ENCODE measurements at regions not wholly inside any gene's neighbourhood (a gene's known extent, or its start where the extent isn't known, plus 50 kb on each side); places are given as distances from the start of the nearest gene placed in this dataset.
A peak's percentile ranks its signal among the peaks of the same experiment; 100 is the strongest.
"Not testable (repeated sequence)": the region's sequence is repeated elsewhere in the genome, so short reads cannot be mapped to it uniquely, and the experiment has no call there.

DNA sequence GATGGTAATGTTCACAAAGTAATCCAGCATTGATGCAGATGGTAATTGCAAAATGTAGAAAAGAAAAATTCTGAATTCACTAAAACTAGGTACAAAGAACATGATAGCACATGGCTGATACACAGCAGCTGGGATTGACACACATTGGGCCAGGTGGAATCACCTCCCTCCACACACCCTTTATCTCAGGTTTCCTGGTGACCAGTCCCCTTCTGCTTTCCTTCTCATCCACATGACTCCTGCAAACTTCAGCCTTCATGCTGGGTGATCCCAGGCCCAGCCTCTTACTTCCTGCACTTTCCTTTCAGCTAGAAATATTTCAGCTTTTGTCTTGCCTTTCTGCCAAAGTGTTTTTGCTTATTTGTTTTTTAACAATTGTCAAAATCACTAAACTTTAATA lies 246.9 kb downstream of the LNPK start:
- DNase-seq = no peak

DNA sequence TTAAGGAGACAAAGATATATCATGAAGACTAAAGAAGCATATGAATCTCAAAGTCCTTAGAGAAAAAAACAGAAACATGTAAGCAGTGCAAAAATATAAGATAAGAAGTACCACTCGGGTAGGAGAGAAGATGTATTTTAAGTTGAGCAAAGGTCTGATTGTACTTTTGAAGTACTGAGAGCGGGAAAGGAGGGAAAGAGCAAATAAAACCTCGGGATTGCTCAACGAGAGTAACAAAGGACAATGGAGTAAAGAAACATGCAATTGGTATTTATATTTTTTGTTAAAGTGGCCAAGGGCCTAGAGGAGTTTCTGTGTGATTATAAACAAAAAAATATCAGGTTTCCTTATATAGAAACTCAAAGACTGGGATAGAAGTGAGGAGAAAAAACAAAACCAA lies 251.9 kb downstream of the LNPK start:
- no peak for DNase-seq

DNA sequence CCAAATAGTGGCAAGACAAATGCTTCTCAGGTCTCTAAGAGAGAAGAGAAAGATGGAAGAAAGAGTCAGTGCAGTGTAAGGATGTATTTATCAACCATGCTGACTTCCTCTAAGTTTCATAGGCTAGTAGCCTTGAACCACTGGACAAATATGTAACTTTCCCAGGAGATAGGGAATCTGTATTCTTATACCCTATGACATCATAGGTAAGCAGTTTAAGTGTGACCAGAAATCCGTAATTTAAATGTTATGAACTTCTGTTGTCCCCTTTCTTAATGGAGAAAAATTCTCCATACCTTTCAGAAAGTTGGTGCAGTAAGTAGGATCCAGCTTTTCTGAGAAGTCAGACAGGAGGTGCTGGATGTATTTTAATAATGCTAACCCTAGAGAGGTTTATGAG lies 256.2 kb downstream of the LNPK start:
- DNase-seq = no peak

- no peak for DNase-seq
Measured at GRCh38 chr2:175744000-175744399, 258.1 kb downstream of the LNPK start.

DNA sequence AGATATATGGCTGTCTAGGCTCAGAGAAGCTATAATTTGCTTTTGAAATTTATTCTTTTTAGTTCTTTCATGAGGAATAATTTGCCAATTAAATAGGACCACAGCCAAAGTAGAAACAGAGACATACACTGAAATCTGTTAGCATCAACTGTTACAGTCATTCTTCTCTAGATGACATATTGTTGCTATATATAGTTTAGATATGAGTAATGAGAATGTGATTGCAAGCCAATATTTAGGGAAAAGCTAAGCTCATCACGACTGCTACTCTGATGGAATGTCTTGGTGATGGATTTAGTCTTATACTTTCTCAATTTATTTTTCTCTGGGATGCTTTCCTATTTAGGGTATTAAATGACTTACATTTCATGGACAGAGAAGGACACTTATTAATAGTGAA lies 259.1 kb downstream of the LNPK start:
- DNase-seq = no peak

DNA sequence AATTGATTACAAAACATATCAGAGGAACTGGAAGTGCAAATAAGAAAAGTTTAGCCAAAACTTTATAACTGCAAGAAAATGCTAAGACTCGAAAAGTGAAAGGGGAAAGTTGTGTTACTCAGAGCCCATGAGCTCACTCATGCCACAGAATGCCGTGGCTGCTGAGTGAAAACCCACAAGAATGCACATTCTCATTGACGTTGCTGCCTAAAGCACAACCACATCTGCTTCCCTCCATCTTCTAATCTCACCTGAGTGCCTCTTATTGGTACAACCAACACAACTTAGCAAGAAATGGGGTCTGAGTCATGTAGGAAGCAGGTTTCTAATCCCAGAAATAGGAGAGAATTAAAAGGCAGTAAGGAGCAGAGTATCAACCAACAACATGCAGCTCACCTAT lies 259.7 kb downstream of the LNPK start:
- DNase-seq = no peak

GRCh38 chr2:175741164-175741563 lies 260.9 kb downstream of the LNPK start:
- no peak for DNase-seq

GRCh38 chr2:175737722-175738361 lies 264.2 kb downstream of the LNPK start:
- no peak for DNase-seq

GRCh38 chr2:175734686-175735085 lies 267.4 kb downstream of the LNPK start:
- no peak for DNase-seq

DNA sequence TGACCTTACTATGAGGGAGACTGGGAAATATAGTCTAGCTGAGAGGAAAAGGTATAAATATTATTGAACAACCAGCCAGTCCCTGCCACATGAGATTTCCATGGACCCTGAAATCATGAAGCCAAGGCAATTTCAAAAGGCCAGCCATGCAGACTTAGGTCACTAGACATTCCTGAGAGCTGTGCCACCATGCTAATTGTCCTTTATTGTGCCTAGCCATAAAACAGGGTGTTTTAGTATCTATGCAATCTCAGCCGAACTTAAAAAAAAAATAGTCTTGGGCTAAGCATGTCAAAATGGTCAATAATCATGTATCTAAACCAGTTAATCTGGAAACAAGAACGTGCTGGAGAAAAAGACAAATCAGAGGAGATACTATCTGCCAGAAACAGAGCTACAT lies 269.5 kb downstream of the LNPK start:
- DNase-seq = no peak

DNA sequence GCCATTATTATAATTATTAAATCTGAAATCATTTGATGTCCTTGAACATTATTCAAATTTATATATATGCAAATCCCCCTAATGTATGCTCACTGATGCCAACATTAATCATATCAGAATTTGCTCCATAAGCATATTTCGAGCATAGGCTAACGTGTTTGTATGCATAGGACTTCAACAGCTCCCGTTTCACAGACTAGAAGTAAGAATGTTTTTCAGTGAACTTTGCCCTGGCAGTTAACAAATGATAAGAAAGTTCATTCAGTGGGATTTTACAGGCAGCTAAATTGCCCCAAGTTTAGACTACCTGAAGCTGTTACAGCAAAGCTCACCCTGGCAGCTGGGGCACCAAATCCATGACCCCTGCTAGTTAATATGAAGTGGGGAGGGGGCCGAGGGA lies 272.0 kb downstream of the LNPK start:
- DNase-seq = no peak

GRCh38 chr2:175729049-175729706 lies 272.9 kb downstream of the LNPK start:
- DNase-seq = no peak

GRCh38 chr2:175728032-175728431 lies 274.0 kb downstream of the LNPK start:
- no peak for DNase-seq

GRCh38 chr2:175726223-175726622 lies 275.8 kb downstream of the LNPK start:
- no peak for DNase-seq

GRCh38 chr2:175709248-175709647 lies 292.8 kb downstream of the LNPK start:
- no peak for DNase-seq

- DNase-seq = no peak
Measured at GRCh38 chr2:175707322-175707721, 294.7 kb downstream of the LNPK start.

- not testable (repeated sequence) for DNase-seq
Measured at GRCh38 chr2:175704568-175704967, 297.5 kb downstream of the LNPK start.

- DNase-seq = no peak
Measured at GRCh38 chr2:175698061-175698460, 304.0 kb downstream of the LNPK start.

DNA sequence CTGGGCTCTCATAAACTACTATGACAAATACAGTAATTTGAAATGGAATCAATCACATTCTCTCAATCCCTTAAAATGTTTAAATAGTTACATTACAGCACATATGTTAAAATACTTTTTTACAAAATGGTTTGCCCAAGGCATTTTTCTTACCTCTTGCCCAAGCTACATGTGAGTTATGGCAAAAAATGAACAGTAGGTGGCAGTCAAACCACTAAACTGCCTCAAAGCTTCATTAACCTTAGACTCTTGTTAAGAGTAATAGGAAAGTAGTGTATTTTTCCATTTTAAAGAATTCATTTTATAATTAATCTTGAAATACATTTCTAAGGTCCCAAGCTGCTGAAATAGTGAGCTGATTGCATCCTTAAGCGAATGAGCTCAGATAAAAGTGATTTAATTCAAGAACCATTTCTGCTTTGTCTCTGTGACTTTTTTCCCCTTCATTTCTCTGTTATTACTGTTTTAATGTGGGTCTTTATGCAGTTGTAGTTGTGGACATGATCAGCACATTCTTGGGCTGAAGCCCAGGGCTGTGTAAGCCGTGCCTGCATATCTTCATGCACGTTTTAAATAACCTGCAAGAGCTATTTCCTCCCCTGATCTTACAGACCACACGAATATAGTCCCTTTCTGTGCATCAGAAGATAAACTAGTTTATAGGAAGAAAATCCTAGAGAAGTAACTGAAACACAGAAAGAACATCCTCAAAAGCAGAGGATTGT lies 311.8 kb downstream of the LNPK start:
- DNase-seq = peak; percentile 15

DNA sequence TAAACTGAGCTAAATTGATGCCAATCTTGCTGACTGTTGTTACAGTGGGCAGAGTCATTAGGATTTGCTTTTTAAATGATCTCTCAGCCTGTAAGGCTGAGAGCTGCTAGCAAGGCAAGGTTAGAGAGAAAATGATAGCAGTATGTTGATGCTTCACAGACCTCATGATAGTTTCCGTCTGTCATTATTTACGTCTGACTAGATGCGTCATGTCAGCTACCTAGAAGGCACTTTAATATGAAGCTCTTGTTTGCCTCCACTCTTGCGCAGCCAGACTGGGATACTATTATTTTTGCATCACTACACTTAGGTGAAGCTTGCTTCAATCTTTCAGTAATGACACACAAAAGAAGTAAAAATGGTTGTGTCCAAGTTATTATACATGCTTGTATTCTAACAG lies 313.8 kb downstream of the LNPK start:
- DNase-seq = no peak

DNA sequence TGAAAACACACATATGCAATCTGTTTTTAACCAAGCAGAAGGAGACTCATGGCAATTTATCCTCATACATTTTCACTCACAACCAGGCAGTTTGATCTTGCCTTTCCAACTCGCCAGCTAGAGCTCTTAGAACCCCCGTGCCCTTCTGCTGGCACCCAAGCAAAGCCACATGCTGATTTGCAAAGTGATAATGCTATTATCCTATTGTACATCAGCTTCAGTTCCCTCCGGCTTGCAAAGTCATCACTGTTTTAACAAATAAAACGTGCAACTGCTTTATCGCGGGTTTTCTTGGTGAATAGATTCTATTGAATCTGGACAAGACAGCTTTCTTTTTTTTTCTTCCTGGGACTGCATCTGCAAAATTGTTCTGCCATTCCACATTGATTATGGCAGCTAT lies 314.6 kb downstream of the LNPK start:
- DNase-seq = no peak

- no peak for DNase-seq
Measured at GRCh38 chr2:175686002-175686401, 316.1 kb downstream of the LNPK start.

DNA sequence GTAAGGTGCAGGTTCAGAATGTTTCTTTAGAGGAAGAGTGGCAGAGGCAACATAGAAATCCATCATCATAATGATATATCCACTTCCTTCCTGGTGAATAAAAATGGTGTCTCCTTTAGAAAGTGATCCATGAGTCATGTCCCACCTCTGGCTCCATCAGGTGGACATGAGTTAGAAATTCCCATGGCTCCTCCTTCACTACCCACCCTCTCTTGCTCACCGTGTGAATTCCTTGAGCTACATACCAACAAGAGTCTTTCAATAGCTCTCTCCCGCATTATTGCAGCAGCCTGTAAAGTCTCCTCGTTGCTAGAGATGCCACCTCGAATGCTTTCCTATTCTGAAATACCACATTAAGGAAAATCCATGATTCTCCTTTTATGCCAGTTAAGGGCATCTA lies 317.6 kb downstream of the LNPK start:
- DNase-seq = no peak

DNA sequence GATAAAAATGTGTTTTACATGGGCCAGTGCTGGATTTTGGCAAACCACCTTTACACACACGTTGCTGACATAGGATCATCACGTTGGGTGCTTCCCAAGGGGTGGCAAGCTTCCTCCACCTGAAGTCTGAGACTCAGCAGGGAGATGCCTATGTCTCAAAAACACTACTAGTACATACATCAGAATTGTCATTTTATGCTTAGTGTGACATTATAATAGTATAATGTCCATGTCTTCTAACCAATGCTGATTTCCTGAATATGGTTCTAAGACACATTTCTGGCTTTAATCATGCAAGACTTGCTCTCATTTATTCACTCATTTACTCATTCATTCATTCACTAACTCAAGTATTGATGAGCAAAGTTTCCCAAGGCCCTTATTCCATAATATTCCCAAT lies 322.3 kb downstream of the LNPK start:
- DNase-seq = no peak

Data from CD4-positive, alpha-beta T cell treated with Interleukin-17A for 4 hours (primary cell).